ENCODE measurements at regions not wholly inside any gene's neighbourhood (a gene's known extent, or its start where the extent isn't known, plus 50 kb on each side); places are given as distances from the start of the nearest gene placed in this dataset.

DNA sequence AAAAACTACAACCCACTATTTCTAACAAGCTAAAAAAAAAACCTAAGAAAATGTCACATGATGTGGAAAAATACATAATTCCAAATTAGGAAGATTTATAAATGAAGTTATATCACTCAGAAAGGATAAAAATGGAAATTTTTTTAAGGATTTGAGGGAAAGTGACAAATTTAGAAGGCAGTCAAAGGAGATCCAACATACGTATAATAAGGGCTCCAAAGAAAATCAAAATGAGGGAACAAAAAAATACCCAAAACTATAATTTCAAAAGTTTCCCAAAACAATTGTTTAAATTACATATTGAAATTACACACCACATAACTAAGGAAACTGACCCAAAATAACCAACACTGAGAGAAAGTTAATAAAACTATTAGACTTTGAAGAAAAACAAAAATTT, 381.1 kb upstream of the KAZN start:
- Histone ChIP-seq H3K4me2 (ENCODE audit: control insufficient read depth, extremely low read depth, insufficient read depth, low read depth, low read length) (no peak overlapping the region), H3K79me2 (ENCODE audit: control insufficient read depth, insufficient read depth, low read length) (no peaks in the 10 kb centered on the region), H4K20me1 (ENCODE audit: control insufficient read depth, extremely low read depth, insufficient read depth, low read length) (no peaks in the 10 kb centered on the region), H3K4me3 (ENCODE audit: control insufficient read depth in 2 of 3, extremely low read depth in 1 of 3, insufficient read depth in 2 of 3, low read depth in 1 of 3, low read length in 3 of 3) (no peak overlapping the region), H2AFZ (ENCODE audit: control insufficient read depth, low read length) (no peak overlapping the region), H3K27ac (ENCODE audit: control insufficient read depth, insufficient read depth, low read length) (no peak overlapping the region), H3K9me3 (ENCODE audit: control insufficient read depth, low read depth, low read length) (no peaks in the 10 kb centered on the region), H3K4me1 (ENCODE audit: control insufficient read depth, extremely low read depth, insufficient read depth, low read length) (peaks cover 11% of the 10 kb centered on the region), H3K9me1 (ENCODE audit: control insufficient read depth, extremely low read depth, insufficient read depth, low read length) (no peaks in the 10 kb centered on the region), H3K36me3 (ENCODE audit: control insufficient read depth in 2 of 2, extremely low read depth in 1 of 2, insufficient read depth in 2 of 2, low read length in 2 of 2) (no peaks in the 10 kb centered on the region), H3K27me3 (ENCODE audit: control insufficient read depth, extremely low read depth, insufficient read depth, low read length) (no peaks in the 10 kb centered on the region), H3K9ac (ENCODE audit: control insufficient read depth, extremely low read depth, insufficient read depth, low read length) (no peak overlapping the region)
- FAIRE-seq (no peak), DNase-seq (ENCODE audit: low read depth, low spot score) (no peak)
- no peak for TF ChIP-seq EZH2 (IDR thresholded peaks at IDR 0.05; ENCODE audit: low read length)
- TF ChIP-seq, protein P1, sequence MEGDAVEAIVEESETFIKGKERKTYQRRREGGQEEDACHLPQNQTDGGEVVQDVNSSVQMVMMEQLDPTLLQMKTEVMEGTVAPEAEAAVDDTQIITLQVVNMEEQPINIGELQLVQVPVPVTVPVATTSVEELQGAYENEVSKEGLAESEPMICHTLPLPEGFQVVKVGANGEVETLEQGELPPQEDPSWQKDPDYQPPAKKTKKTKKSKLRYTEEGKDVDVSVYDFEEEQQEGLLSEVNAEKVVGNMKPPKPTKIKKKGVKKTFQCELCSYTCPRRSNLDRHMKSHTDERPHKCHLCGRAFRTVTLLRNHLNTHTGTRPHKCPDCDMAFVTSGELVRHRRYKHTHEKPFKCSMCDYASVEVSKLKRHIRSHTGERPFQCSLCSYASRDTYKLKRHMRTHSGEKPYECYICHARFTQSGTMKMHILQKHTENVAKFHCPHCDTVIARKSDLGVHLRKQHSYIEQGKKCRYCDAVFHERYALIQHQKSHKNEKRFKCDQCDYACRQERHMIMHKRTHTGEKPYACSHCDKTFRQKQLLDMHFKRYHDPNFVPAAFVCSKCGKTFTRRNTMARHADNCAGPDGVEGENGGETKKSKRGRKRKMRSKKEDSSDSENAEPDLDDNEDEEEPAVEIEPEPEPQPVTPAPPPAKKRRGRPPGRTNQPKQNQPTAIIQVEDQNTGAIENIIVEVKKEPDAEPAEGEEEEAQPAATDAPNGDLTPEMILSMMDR (optimal IDR thresholded peaks at IDR 0.05 in 1 of 3, IDR thresholded peaks at IDR 0.05 in 1 of 3, conservative IDR thresholded peaks at IDR 0.05 in 1 of 3; ENCODE audit: extremely low read depth in 1 of 3, insufficient read depth in 2 of 3, low read length in 3 of 3) = no peak
- dilution Hi-C loops (cut with MboI; ENCODE audit: extremely low pct_ligation_motif_present, low sequenced_read_pairs) = no loop called here

DNA sequence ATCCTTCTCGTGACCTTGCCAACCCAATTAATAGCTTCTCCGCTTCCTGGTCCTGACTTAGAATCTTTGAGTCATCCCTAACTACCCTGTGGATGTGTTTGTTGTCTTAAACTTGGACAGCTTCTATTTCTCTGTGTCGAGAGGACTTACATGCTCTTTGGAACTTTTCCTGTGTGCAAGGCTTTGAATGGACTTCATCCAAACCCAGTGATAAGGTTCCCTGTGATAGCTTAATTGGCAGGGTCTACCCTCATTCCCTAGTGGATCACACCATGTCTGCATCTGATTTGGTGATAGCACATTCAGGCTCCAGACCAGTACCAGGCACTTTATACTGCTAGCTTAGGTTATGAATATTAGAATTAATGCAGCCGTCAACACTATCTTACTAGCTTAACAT, 378.2 kb upstream of the KAZN start:
- TF ChIP-seq EZH2 (IDR thresholded peaks at IDR 0.05; ENCODE audit: low read length) = no peak
- TF ChIP-seq, protein P1 (optimal IDR thresholded peaks at IDR 0.05 in 1 of 3, IDR thresholded peaks at IDR 0.05 in 1 of 3, conservative IDR thresholded peaks at IDR 0.05 in 1 of 3; ENCODE audit: extremely low read depth in 1 of 3, insufficient read depth in 2 of 3, low read length in 3 of 3) = no peak
- Histone ChIP-seq H3K79me2 (ENCODE audit: control insufficient read depth, insufficient read depth, low read length) (no peaks in the 10 kb centered on the region), H3K4me3 (ENCODE audit: control insufficient read depth in 2 of 3, extremely low read depth in 1 of 3, insufficient read depth in 2 of 3, low read depth in 1 of 3, low read length in 3 of 3) (no peak overlapping the region), H3K9ac (ENCODE audit: control insufficient read depth, extremely low read depth, insufficient read depth, low read length) (no peak overlapping the region), H3K9me1 (ENCODE audit: control insufficient read depth, extremely low read depth, insufficient read depth, low read length) (no peaks in the 10 kb centered on the region), H3K27me3 (ENCODE audit: control insufficient read depth, extremely low read depth, insufficient read depth, low read length) (no peaks in the 10 kb centered on the region), H2AFZ (ENCODE audit: control insufficient read depth, low read length) (no peak overlapping the region), H3K4me1 (ENCODE audit: control insufficient read depth, extremely low read depth, insufficient read depth, low read length) (peaks cover 2% of the 10 kb centered on the region), H3K36me3 (ENCODE audit: control insufficient read depth in 2 of 2, extremely low read depth in 1 of 2, insufficient read depth in 2 of 2, low read length in 2 of 2) (no peaks in the 10 kb centered on the region), H3K9me3 (ENCODE audit: control insufficient read depth, low read depth, low read length) (no peaks in the 10 kb centered on the region), H4K20me1 (ENCODE audit: control insufficient read depth, extremely low read depth, insufficient read depth, low read length) (no peaks in the 10 kb centered on the region), H3K4me2 (ENCODE audit: control insufficient read depth, extremely low read depth, insufficient read depth, low read depth, low read length) (no peak overlapping the region), H3K27ac (ENCODE audit: control insufficient read depth, insufficient read depth, low read length) (no peak overlapping the region)
- dilution Hi-C loops (cut with MboI; ENCODE audit: extremely low pct_ligation_motif_present, low sequenced_read_pairs) = no loop called here
- FAIRE-seq (no peak), DNase-seq (ENCODE audit: low read depth, low spot score) (no peak)
